ENCODE measurements at regions not wholly inside any gene's neighbourhood (a gene's known extent, or its start where the extent isn't known, plus 50 kb on each side); places are given as distances from the start of the nearest gene placed in this dataset.

DNA sequence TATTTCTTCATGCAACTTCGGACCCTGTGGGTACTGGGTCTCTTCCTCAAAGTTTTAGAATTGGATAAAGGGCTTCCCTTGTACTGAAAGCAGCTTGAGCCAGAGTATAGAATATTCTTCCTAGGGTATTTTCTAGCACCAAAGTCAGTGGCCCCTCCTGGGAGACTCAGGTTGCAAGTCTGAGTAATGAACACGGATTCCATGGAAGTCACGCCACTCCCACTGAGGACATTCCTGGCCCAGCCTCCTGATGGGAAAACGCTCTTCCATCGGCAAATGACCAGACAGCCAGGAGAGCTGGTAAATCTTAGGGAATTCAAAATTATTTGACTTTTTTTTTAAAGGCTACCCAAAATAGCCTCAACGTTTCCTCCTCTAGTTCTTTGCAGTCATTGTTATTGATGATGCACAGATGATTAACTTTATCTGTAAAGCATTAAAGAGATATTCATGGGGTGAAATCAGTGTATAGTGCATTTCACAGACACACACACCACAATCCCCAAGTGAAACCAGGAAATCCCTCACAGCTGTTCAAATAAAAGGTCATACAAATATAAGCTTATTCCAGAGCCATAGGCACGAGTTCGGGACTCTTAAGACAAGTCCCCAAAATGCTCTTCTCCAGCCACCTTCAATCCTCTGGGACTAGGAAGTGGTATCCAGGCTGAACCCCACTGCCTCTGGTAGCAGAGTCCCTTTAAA, 248.8 kb downstream of the SOD2 start:
- no peaks in the 10 kb centered on the region for H3K9me1 ChIP-seq (ENCODE audit: control insufficient read depth, insufficient read depth, low read length)
- H3K9ac ChIP-seq (ENCODE audit: insufficient read depth in 1 of 2, low read depth in 2 of 2, low read length in 2 of 2): no peak overlapping the region
- no peaks in the 10 kb centered on the region for H3K79me2 ChIP-seq (ENCODE audit: control insufficient read depth, insufficient read depth, low read length)
- no peaks in the 10 kb centered on the region for H4K20me1 ChIP-seq (replicated peaks; ENCODE audit: control insufficient read depth, insufficient read depth, low read length)
- WGBS (ENCODE audit: insufficient coverage, low coverage, missing lambda C conversion rate): under 1% methylated on average over 8 of the region's 8 CpGs
- FAIRE-seq (no peak), DNase-seq (ENCODE audit: extremely low read depth in 1 of 4, low spot score in 3 of 4) (no peak), ATAC-seq (no peak)
- no peak overlapping the region for H3K27ac ChIP-seq (ENCODE audit: extremely low read depth, low read depth, low read length)
- no peaks in the 10 kb centered on the region for H3K4me1 ChIP-seq (replicated peaks in 1 of 2; ENCODE audit: control insufficient read depth in 2 of 2, insufficient read depth in 2 of 2, low read length in 2 of 2)
- H2AFZ ChIP-seq (ENCODE audit: low read depth, low read length): no peak overlapping the region
- intact Hi-C loops (cut with micrococcal nuclease) (no loop called here), in situ Hi-C loops (cut with MboI) (no loop called here)
- CTCF ChIA-PET (ENCODE audit: low intra/inter-chr PET ratio): no interaction called here
- H3K9me3 ChIP-seq (replicated peaks; ENCODE audit: control insufficient read depth, insufficient read depth, low read depth, low read length): no peaks in the 10 kb centered on the region
- peaks cover 7 to 42% of the 10 kb centered on the region in 2 experiments for H3K27me3 ChIP-seq (ENCODE audit: control insufficient read depth in 2 of 2, insufficient read depth in 2 of 2, low read length in 2 of 2)
- no TSS peak for BruUV-seq (replicated peaks)
- no peak for TF ChIP-seq ZBTB17 (CRISPR knock-in tag; IDR thresholded peaks at IDR 0.05)
- TF ChIP-seq ARID2 (IDR thresholded peaks at IDR 0.05): no peak
- TF ChIP-seq TCF7 (IDR thresholded peaks at IDR 0.05; ENCODE audit: borderline replicate concordance): no peak
- H3K4me3 ChIP-seq: no peak overlapping the region
- no peaks in the 10 kb centered on the region for H3K36me3 ChIP-seq (ENCODE audit: control insufficient read depth, insufficient read depth, low read length)
- H3K4me2 ChIP-seq (ENCODE audit: insufficient read depth, low read length): no peak overlapping the region
- POLR2A ChIA-PET: no interaction called here

GRCh38 chr6:159443417-159443920, 249.6 kb downstream of the SOD2 start:
- no peaks in the 10 kb centered on the region for H3K9me1 ChIP-seq (ENCODE audit: control insufficient read depth, insufficient read depth, low read length)
- no peak overlapping the region for H3K27ac ChIP-seq (ENCODE audit: extremely low read depth, low read depth, low read length)
- FAIRE-seq: no peak
- H3K4me3 ChIP-seq: no peak overlapping the region
- no peak for DNase-seq (ENCODE audit: extremely low read depth in 1 of 4, low spot score in 3 of 4)
- in situ Hi-C loops (cut with MboI): no loop called here
- no peaks in the 10 kb centered on the region for H3K79me2 ChIP-seq (ENCODE audit: control insufficient read depth, insufficient read depth, low read length)
- H3K36me3 ChIP-seq (ENCODE audit: control insufficient read depth, insufficient read depth, low read length): no peaks in the 10 kb centered on the region
- no peak for ATAC-seq
- ChIA-PET CTCF (ENCODE audit: low intra/inter-chr PET ratio) (no interaction called here), POLR2A (interaction anchor here (0.8 kb wide), 1 partner anchor 971 kb away, joined by 3 read pairs; no protein-coding TSS in a partner anchor)
- peaks cover 10 to 43% of the 10 kb centered on the region in 2 experiments for H3K27me3 ChIP-seq (ENCODE audit: control insufficient read depth in 2 of 2, insufficient read depth in 2 of 2, low read length in 2 of 2)
- H3K9me3 ChIP-seq (replicated peaks; ENCODE audit: control insufficient read depth, insufficient read depth, low read depth, low read length): no peaks in the 10 kb centered on the region
- BruUV-seq (replicated peaks): no TSS peak
- intact Hi-C loops (cut with micrococcal nuclease): no loop called here
- H3K4me1 ChIP-seq (replicated peaks in 1 of 2; ENCODE audit: control insufficient read depth in 2 of 2, insufficient read depth in 2 of 2, low read length in 2 of 2): no peaks in the 10 kb centered on the region
- 0% methylated on average over 8 of the region's 8 CpGs for WGBS (ENCODE audit: insufficient coverage, low coverage, missing lambda C conversion rate)
- no peak overlapping the region for H3K9ac ChIP-seq (ENCODE audit: insufficient read depth in 1 of 2, low read depth in 2 of 2, low read length in 2 of 2)
- no peak overlapping the region for H2AFZ ChIP-seq (ENCODE audit: low read depth, low read length)
- H3K4me2 ChIP-seq (ENCODE audit: insufficient read depth, low read length): no peak overlapping the region
- TF ChIP-seq ZNF766 (CRISPR knock-in tag; conservative IDR thresholded peaks at IDR 0.05): no peak
- H4K20me1 ChIP-seq (replicated peaks; ENCODE audit: control insufficient read depth, insufficient read depth, low read length): no peaks in the 10 kb centered on the region

All from K562 (cell line).